ENCODE measurements at regions not wholly inside any gene's neighbourhood (a gene's known extent, or its start where the extent isn't known, plus 50 kb on each side); places are given as distances from the start of the nearest gene placed in this dataset.
"Not testable (repeated sequence)": the region's sequence is repeated elsewhere in the genome, so short reads cannot be mapped to it uniquely, and the experiment has no call there.

- no peak for TF ChIP-seq POLR2A (IDR thresholded peaks at IDR 0.05)
- peak in 2 of 7 experiments; percentile 14 to 16 for TF ChIP-seq CTCF (IDR thresholded peaks at IDR 0.05)
- Histone ChIP-seq H3K9me3 (no peaks in the 10 kb centered on the region), H3K4me3 (no peak overlapping the region), H3K27ac (peak overlapping the region; percentile 15 to 58 (median 40)), H3K4me1 (peaks cover 41% of the 10 kb centered on the region), H3K27me3 (no peaks in the 10 kb centered on the region), H3K36me3 (replicated peaks in 1 of 2; ENCODE audit: insufficient read depth in 1 of 2, low read depth in 2 of 2) (no peaks in the 10 kb centered on the region)
- peak; percentile 84 for ATAC-seq
- 45 to 46% methylated on average over 10 of the region's 10 CpGs for WGBS, 2 donors
- DNase-seq = peak; percentile 32 to 60 (median 50)
- intact Hi-C loops (cut with DNase I) = no loop called here
Observed at GRCh38 chr1:58855274-58856165, 71.7 kb upstream of the JUN start.

- Histone ChIP-seq H3K27ac (peak overlapping the region; percentile 2 to 58 (median 40)), H3K4me1 (peaks cover 41% of the 10 kb centered on the region)
- H3K9me3 ChIP-seq; intact Hi-C loops (cut with DNase I); H3K4me3 ChIP-seq; H3K27me3 ChIP-seq; DNase-seq; H3K36me3 ChIP-seq (replicated peaks in 1 of 2; ENCODE audit: insufficient read depth in 1 of 2, low read depth in 2 of 2): not testable (repeated sequence)
- WGBS, 2 donors = 88 to 95% methylated on average over 1 of the region's 1 CpG
- ATAC-seq = peak; percentile 15
Observed at GRCh38 chr1:58856281-58856680, 72.4 kb upstream of the JUN start.

GRCh38 chr1:58857680-58858673 is 74.1 kb upstream of the JUN start:
- peak; percentile 45 for ATAC-seq
- DNase-seq = no peak
- TF ChIP-seq POLR2A (IDR thresholded peaks at IDR 0.05) (no peak), CTCF (IDR thresholded peaks at IDR 0.05) (no peak)
- Histone ChIP-seq H3K36me3 (replicated peaks in 1 of 2; ENCODE audit: insufficient read depth in 1 of 2, low read depth in 2 of 2) (no peaks in the 10 kb centered on the region), H3K27ac (peak overlapping the region; percentile 19 to 52 (median 36)), H3K4me3 (no peak overlapping the region), H3K4me1 (peaks cover 41% of the 10 kb centered on the region), H3K9me3 (no peaks in the 10 kb centered on the region), H3K27me3 (no peaks in the 10 kb centered on the region)
- 45 to 50% methylated on average over 3 of the region's 3 CpGs for WGBS, 2 donors
- intact Hi-C loops (cut with DNase I) = no loop called here

GRCh38 chr1:58859769-58860485 is 76.1 kb upstream of the JUN start:
- Histone ChIP-seq H3K9me3 (no peaks in the 10 kb centered on the region), H3K4me1 (peaks cover 33% of the 10 kb centered on the region), H3K36me3 (replicated peaks in 1 of 2; ENCODE audit: insufficient read depth in 1 of 2, low read depth in 2 of 2) (no peaks in the 10 kb centered on the region), H3K27ac (no peak overlapping the region), H3K4me3 (no peak overlapping the region), H3K27me3 (no peaks in the 10 kb centered on the region)
- 95 to 97% methylated on average over 3 of the region's 3 CpGs for WGBS, 2 donors
- no peak for TF ChIP-seq POLR2A (IDR thresholded peaks at IDR 0.05)
- TF ChIP-seq CTCF (IDR thresholded peaks at IDR 0.05) = no peak
- ATAC-seq = no peak
- intact Hi-C loops (cut with DNase I) = no loop called here
- no peak for DNase-seq
